GM12875 (cell line): ENCODE measurements at regions not wholly inside any gene's neighbourhood (a gene's known extent, or its start where the extent isn't known, plus 50 kb on each side); places are given as distances from the start of the nearest gene placed in this dataset.

ENCODE experiments used
- H3K4me3 ChIP-seq: one replicate; pipeline ENCODE4 v1.5.1; 2011; ENCODE audit warnings: low read depth, low read length, control low read depth
- TF ChIP-seq, protein P1 (sequence below): IDR thresholded peaks from 2 replicates; pipeline ENCODE4 v1.5.1; 2011; ENCODE audit warnings: low read depth, mild to moderate bottlenecking, control low read depth, inconsistent platforms, low read length, moderate library complexity, borderline replicate concordance; ENCODE audit not compliant: insufficient read depth

DNA sequence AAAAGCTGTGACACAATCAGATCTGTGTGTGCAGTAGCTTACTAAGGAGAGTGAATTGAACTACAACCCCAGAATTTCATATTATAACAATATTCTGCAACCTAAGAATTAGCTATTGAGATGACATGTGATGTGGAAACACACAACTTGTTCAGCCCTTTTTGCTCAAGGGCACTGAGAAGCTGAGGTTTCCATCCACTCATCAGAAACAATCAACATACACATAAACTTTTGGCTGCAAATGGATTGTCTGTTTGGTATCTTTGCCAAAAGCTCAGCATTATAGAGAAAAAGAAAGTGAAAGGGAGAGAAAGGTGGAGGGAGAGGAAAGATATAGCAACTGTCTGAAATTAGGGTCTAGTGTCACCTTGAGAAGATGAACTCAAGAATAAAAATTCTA is 117.2 kb upstream of the KLF7 start:
- TF ChIP-seq, protein P1, sequence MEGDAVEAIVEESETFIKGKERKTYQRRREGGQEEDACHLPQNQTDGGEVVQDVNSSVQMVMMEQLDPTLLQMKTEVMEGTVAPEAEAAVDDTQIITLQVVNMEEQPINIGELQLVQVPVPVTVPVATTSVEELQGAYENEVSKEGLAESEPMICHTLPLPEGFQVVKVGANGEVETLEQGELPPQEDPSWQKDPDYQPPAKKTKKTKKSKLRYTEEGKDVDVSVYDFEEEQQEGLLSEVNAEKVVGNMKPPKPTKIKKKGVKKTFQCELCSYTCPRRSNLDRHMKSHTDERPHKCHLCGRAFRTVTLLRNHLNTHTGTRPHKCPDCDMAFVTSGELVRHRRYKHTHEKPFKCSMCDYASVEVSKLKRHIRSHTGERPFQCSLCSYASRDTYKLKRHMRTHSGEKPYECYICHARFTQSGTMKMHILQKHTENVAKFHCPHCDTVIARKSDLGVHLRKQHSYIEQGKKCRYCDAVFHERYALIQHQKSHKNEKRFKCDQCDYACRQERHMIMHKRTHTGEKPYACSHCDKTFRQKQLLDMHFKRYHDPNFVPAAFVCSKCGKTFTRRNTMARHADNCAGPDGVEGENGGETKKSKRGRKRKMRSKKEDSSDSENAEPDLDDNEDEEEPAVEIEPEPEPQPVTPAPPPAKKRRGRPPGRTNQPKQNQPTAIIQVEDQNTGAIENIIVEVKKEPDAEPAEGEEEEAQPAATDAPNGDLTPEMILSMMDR, result no peak
- H3K4me3 ChIP-seq, result no peak overlapping the region

DNA sequence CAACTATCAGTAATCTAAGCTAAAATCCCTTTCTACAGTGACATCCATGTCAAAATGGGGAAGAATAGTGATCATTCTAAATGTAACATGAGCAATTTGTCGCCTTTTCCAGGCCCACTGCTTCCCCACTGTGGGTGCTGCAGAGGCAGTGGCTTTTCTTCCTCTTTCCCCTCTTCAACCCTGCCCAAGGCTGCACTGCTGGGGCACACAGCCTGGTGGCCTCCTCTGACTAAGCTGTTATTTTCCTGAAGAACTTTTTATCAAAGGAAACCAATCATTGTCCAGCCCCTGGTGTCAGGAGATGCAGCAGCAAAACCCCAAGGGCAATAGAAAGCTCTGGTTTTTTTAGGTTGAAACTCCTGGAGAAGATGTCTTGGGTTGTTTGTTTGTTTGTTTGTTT is 117.6 kb upstream of the KLF7 start:
- no peak overlapping the region for H3K4me3 ChIP-seq
- TF ChIP-seq, protein P1, result no peak

DNA sequence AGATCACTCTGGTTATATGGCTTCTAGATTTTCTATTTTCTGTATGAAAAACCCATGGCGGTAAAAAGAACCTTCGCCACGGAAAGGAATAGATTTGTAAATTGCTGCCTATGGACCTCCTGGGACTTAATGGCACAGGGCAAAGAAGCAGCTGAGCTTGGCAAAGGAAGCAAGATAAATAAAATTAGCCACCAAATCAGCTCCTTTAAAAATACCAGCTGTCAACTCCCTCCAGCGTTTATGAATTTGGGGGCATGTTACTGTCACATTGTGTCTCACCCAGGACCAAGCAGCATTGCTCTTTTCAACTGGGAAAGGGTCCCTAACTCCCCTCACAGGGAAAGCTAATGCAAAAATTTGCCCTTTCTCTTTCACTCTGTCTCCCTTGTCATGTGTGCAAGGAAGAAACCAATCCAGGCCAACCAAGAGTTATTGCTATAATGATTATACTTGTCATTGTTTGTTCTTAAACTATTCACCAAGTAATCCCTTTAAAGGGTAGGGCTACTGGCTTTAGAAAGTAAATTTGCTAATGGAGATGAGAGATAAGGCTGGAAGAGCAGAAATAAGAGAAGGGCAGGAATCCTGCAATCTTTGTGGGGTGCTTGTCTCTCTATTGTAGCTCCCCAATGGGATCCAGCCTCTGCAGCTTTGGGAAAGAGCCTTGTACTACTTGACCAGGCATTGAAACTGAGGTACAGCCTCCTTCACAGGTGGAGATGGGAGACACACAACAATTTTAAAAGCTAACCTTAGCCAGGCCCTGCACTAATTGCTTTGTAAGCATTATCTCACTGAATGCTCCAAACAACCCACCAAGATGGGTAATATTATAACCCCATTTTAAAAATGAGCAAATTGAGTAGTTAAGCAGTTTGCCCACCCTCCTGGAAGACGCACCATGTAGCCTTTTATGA is 119.1 kb upstream of the KLF7 start:
- TF ChIP-seq, protein P1, result no peak

DNA sequence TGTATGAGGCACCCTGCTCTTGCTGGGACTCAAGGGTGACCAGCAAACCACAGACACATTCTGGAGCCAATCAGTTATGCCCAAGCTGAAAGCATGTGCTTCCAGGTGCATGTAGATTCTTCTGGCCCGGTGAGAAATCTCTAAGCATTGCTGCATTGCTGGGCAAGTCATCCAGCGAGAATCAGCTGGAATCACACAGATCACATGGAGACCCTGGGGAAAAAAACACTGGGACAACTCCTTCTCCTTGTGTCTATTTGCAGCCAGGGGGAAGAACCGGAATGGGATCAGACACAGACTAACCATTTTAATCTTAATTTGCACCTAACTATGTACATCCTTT is 119.7 kb upstream of the KLF7 start:
- H3K4me3 ChIP-seq, result no peak overlapping the region
- TF ChIP-seq, protein P1, result no peak

More for the DNA sequence above, 119.1 kb upstream of the KLF7 start:
- no peak overlapping the region for H3K4me3 ChIP-seq

DNA sequence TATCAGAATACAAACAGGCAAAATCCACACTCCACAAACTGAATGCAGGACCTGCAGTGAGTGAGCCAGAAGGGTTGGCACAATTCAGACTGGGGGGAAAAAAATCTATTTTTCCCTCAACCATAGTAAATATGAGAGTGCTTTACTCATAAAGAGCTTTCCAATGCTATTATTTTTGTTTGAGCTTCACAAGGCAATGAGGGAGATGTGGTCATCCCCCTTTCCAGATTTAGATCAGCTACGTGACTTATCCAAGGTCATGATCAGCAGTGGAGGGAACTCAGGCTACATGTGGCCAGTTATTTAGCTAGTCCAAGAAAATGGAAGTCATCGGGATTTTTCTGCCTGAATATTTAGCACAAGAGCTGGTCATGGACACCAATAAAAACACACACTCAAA is 120.4 kb upstream of the KLF7 start:
- no peak overlapping the region for H3K4me3 ChIP-seq
- TF ChIP-seq, protein P1, result no peak

DNA sequence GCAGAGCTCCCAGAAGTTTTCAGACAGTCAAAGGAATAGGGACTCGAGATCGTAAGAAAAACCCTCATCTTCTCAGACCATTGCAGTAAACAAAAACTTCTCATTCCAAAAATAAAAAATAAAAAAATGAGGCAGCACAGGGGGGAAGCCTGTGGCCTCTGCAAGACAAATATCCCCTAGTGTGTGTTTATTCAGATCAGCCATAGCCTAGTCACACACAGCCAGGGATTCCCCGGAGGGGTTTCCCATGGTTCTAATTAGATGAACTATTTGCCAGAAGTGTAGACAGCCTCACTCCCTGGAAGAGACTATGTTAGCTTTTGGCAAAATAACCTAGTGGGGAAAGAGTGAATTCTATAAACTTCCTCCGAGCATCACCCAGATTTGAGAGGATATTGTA is 122.9 kb upstream of the KLF7 start:
- TF ChIP-seq, protein P1, result no peak

More for the DNA sequence above, 122.9 kb upstream of the KLF7 start:
- H3K4me3 ChIP-seq, result no peak overlapping the region
